Pancreas (tissue), 10 donors: ENCODE measurements at regions not wholly inside any gene's neighbourhood (a gene's known extent, or its start where the extent isn't known, plus 50 kb on each side); places are given as distances from the start of the nearest gene placed in this dataset.

Experiments
- ATAC-seq, 4 donors: fragments of 200-7000 bp; cut with Tn5 transposase; one replicate each; pipeline versions ENCODE4 v1.8.0 to v1.9.1; 2020; ENCODE audit warnings: mild to moderate bottlenecking in 4 of 4, moderate library complexity in 4 of 4
- DNase-seq, 6 donors: peaks; one replicate each; pipeline ENCODE4 v3.0.0-alpha.2; 2020
- FAIRE-seq: peaks from 2 replicates; lab custom pipeline; 2012; peaks lifted over from hg19 to GRCh38; lab: Jason Lieb, UNC
- H3K27ac ChIP-seq, 4 donors: fragments of 200-600 bp; sonication (generic); 1 replicate in 3 of 4; 2 replicates in 1 of 4; pipeline versions ENCODE4 v1.5.0 to v1.8.0; 2020
- H3K27me3 ChIP-seq, 4 donors: fragments of 200-600 bp; one replicate each; pipeline ENCODE4 v1.8.0; 2021
- H3K36me3 ChIP-seq, 3 donors: fragments of 200-600 bp; sonication (generic) in 1 of 3; one replicate each; pipeline versions ENCODE4 v1.5.0 to v1.8.0; 2020 to 2021
- H3K4me1 ChIP-seq, 3 donors: fragments of 200-600 bp; one replicate each; pipeline ENCODE4 v1.8.0; 2021
- H3K4me3 ChIP-seq, 4 donors: fragments of 200-600 bp; sonication (generic) in 2 of 4; one replicate each; pipeline versions ENCODE4 v1.5.0 to v1.8.0; 2020 to 2021
- H3K9me3 ChIP-seq, 4 donors: fragments of 200-600 bp; one replicate each; pipeline ENCODE4 v1.8.0; 2021
- WGBS, 2 donors: extraction: QIAGEN DNeasy Blood & Tissue Kit; methylation state at CpG; one replicate each; pipeline ENCODE4 v1.1.7; 2013; 5-methylcytosine and 5-hydroxymethylcytosine counted together
- intact Hi-C, 3 donors: fragments of 100-400 bp; cut with DNase I; formaldehyde crosslinking; loops; one replicate each; pipeline versions ENCODE4 v1.11.1 to v1.14.2; 2022
- TF ChIP-seq, protein P1 (sequence below), 4 donors: fragments of 200-600 bp; sonication (generic) in 3 of 4; IDR thresholded peaks; one replicate each; pipeline versions ENCODE4 v1.5.0 to v1.8.0; 2021; ENCODE audit warnings: antibody characterized with exemption in 4 of 4
- donor health status: healthy with polysubstance abuse.
- donor health status: DM: no; HTN: no; CAD: no; lungs with moderate emphysema.
- donor health status: DM: no; HTN: no; CAD: no.
- donor health status: control.
- donor health status: control.
- donor health status: Bipolar disorder and iron deficiency.
- donor health status: DM: yes; HTN: yes; CAD: no.
- donor health status: DM: no; HTN: no; CAD: no.
- donor health status: DM: no; HTN: no; CAD: no.
- donor health status: DM: yes; HTN: yes; CAD: no.

DNA sequence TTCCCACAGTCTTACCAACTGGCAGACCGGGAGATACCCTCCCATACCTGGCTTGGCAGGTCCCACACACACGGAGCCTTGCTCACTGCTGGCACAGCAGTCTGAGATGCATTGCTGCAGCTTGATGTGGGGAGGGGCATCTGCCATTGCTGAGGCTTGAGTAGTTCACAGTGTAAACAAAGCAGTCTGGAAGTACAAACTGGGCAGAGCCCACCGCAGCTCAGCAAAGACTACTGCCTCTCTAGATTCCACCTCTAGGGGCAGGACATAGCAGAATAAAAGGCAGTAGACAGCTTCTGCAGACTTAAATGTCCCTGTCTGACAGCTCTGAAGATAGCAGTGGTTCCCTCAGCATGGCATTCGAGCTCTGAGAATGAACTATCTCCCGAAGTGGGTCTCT is 69.6 kb upstream of the RELN start:
- 49 to 56% methylated on average over 5 of the region's 5 CpGs for WGBS, 2 donors

GRCh38 chr7:104054362-104054761 is 64.9 kb upstream of the RELN start:
- Histone ChIP-seq H3K27me3 (peaks cover 0 to 11% (median 0%) of the 10 kb centered on the region in 4 donors), H3K27ac (no peak overlapping the region), H3K36me3 (no peaks in the 10 kb centered on the region), H3K4me3 (no peak overlapping the region), H3K4me1 (no peaks in the 10 kb centered on the region), H3K9me3 (no peaks in the 10 kb centered on the region)
- DNase-seq = no peak
- ATAC-seq = no peak
- FAIRE-seq = no peak
- WGBS, 2 donors = 71 to 80% methylated on average over 1 of the region's 1 CpG
- TF ChIP-seq, protein P1, sequence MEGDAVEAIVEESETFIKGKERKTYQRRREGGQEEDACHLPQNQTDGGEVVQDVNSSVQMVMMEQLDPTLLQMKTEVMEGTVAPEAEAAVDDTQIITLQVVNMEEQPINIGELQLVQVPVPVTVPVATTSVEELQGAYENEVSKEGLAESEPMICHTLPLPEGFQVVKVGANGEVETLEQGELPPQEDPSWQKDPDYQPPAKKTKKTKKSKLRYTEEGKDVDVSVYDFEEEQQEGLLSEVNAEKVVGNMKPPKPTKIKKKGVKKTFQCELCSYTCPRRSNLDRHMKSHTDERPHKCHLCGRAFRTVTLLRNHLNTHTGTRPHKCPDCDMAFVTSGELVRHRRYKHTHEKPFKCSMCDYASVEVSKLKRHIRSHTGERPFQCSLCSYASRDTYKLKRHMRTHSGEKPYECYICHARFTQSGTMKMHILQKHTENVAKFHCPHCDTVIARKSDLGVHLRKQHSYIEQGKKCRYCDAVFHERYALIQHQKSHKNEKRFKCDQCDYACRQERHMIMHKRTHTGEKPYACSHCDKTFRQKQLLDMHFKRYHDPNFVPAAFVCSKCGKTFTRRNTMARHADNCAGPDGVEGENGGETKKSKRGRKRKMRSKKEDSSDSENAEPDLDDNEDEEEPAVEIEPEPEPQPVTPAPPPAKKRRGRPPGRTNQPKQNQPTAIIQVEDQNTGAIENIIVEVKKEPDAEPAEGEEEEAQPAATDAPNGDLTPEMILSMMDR (IDR thresholded peaks at IDR 0.05) = no peak
- intact Hi-C loops = no loop called here

More for the DNA sequence above, 69.6 kb upstream of the RELN start:
- Histone ChIP-seq H3K9me3 (no peaks in the 10 kb centered on the region), H3K4me3 (no peak overlapping the region), H3K4me1 (no peaks in the 10 kb centered on the region), H3K36me3 (no peaks in the 10 kb centered on the region), H3K27ac (no peak overlapping the region), H3K27me3 (no peaks in the 10 kb centered on the region)
- intact Hi-C loops = no loop called here
- ATAC-seq (no peak), DNase-seq (no peak), FAIRE-seq (no peak)
- TF ChIP-seq, protein P1 (IDR thresholded peaks at IDR 0.05) = no peak

GRCh38 chr7:104052979-104053378 is 63.5 kb upstream of the RELN start:
- ATAC-seq = no peak
- no peak for FAIRE-seq
- DNase-seq = no peak
- 60 to 63% methylated on average over 3 of the region's 3 CpGs for WGBS, 2 donors
- peaks cover 0 to 11% (median 0%) of the 10 kb centered on the region in 4 donors for H3K27me3 ChIP-seq
- H3K9me3 ChIP-seq = no peaks in the 10 kb centered on the region
- TF ChIP-seq, protein P1 (IDR thresholded peaks at IDR 0.05) = no peak
- intact Hi-C loops = no loop called here
- H3K36me3 ChIP-seq = no peaks in the 10 kb centered on the region
- H3K27ac ChIP-seq = no peak overlapping the region
- no peak overlapping the region for H3K4me3 ChIP-seq
- H3K4me1 ChIP-seq = no peaks in the 10 kb centered on the region

DNA sequence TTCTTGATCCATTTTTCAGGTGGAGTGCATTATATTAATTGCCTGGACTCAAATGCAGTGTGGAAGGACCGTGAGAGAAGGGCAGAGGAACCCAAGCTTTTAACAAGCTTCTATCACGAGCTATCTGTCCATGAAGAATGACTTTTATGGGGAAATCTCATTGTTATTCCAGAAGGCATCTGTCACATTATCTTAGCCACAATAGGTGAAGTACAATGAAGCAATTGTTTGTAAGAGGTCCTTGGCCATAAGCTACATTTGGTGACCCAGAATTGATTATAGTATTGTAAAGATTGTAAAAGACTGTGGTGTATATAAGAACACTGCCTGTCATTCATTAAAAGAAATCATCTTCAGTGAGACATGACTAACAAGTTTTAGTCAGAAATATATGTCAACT is 58.6 kb upstream of the RELN start:
- no peak overlapping the region for H3K4me3 ChIP-seq
- H3K27ac ChIP-seq = no peak overlapping the region
- H3K9me3 ChIP-seq = no peaks in the 10 kb centered on the region
- peaks cover 0 to 11% (median 0%) of the 10 kb centered on the region in 4 donors for H3K27me3 ChIP-seq
- no peak for DNase-seq
- 37 to 54% methylated on average over 2 of the region's 2 CpGs for WGBS, 2 donors
- H3K36me3 ChIP-seq = no peaks in the 10 kb centered on the region
- no peak for ATAC-seq
- intact Hi-C loops = no loop called here
- FAIRE-seq = no peak
- no peaks in the 10 kb centered on the region for H3K4me1 ChIP-seq
- TF ChIP-seq, protein P1 (IDR thresholded peaks at IDR 0.05) = no peak

DNA sequence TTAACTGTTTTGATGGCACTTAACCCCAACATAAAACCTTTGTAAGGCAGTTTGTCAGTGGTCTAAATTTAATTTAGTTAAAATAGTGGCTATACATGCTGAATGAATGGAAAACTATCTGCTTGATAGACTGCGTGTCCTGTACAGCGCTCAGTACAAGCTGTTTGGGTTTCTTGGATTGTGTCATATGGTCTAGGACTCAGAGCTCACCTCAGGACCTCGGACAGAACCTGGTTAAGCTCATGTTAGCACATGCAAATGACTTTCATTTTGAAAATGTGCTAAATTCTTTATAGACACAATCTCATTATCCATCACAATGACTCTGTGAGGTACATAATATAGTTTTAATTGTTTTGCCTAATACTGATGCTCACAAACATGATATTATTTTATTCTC is 55.7 kb upstream of the RELN start:
- intact Hi-C loops = no loop called here
- no peak for FAIRE-seq
- 78 to 82% methylated on average over 3 of the region's 3 CpGs for WGBS, 2 donors

More for the DNA sequence above, 55.7 kb upstream of the RELN start:
- DNase-seq (no peak), ATAC-seq (no peak)
- H3K9me3 ChIP-seq = no peaks in the 10 kb centered on the region
- H3K4me3 ChIP-seq = no peak overlapping the region
- H3K27me3 ChIP-seq = peaks cover 0 to under 1% (median 0%) of the 10 kb centered on the region in 4 donors
- TF ChIP-seq, protein P1 (IDR thresholded peaks at IDR 0.05) = no peak
- H3K4me1 ChIP-seq = no peaks in the 10 kb centered on the region
- H3K36me3 ChIP-seq = no peaks in the 10 kb centered on the region
- H3K27ac ChIP-seq = no peak overlapping the region
